ENCODE measurements at regions not wholly inside any gene's neighbourhood (a gene's known extent, or its start where the extent isn't known, plus 50 kb on each side); places are given as distances from the start of the nearest gene placed in this dataset.

DNA sequence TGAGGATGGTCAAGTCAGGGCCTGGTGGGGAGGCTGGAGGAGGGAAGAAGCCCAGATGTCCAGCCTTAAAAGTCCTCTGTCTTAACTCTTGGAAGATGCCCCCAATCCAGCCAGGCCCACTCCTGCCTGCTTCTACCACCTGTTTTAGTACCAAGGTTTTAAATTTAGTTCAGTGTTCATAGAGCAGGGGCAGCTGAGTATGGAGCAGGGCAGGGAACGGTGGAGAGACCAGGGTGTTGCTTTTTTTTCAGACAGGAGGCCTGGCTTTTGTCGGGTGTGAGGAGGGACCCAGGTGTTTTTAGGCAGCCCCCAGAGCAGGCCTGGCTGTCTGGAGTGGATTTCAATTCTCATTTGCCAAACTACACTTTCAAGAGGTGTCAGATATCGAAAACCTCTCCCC, 278.8 kb downstream of the CDC5L start:
- TF ChIP-seq, protein P1, sequence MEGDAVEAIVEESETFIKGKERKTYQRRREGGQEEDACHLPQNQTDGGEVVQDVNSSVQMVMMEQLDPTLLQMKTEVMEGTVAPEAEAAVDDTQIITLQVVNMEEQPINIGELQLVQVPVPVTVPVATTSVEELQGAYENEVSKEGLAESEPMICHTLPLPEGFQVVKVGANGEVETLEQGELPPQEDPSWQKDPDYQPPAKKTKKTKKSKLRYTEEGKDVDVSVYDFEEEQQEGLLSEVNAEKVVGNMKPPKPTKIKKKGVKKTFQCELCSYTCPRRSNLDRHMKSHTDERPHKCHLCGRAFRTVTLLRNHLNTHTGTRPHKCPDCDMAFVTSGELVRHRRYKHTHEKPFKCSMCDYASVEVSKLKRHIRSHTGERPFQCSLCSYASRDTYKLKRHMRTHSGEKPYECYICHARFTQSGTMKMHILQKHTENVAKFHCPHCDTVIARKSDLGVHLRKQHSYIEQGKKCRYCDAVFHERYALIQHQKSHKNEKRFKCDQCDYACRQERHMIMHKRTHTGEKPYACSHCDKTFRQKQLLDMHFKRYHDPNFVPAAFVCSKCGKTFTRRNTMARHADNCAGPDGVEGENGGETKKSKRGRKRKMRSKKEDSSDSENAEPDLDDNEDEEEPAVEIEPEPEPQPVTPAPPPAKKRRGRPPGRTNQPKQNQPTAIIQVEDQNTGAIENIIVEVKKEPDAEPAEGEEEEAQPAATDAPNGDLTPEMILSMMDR (conservative IDR thresholded peaks at IDR 0.05; ENCODE audit: low read depth, low read length), result no peak
- no peak overlapping the region for H3K4me3 ChIP-seq (ENCODE audit: low read depth, low read length)
- no peak for DNase-seq (ENCODE audit: low read depth)

DNA sequence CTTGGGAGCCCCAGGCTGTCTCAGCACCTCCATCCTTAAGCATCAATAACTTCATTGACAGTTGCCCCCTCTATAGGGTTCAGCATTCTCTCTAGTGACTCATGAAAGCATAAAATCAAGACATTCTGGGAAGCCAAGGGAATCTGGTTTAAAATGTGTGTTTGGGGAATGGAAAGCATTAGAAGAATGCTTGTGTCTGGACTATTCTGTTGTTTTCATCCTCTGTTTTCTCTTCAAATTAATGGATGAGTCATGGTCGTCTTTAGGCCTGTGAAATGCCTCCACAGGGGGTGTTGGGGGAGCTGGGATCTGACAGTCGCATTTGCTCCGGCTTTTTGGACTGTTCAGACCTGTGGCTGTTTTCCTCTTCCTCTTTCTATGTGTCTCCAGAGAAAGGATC, 279.7 kb downstream of the CDC5L start:
- H3K4me3 ChIP-seq (ENCODE audit: low read depth, low read length), result no peak overlapping the region
- peak; percentile 93 for DNase-seq (ENCODE audit: low read depth)
- TF ChIP-seq, protein P1 (conservative IDR thresholded peaks at IDR 0.05; ENCODE audit: low read depth, low read length), result no peak

DNA sequence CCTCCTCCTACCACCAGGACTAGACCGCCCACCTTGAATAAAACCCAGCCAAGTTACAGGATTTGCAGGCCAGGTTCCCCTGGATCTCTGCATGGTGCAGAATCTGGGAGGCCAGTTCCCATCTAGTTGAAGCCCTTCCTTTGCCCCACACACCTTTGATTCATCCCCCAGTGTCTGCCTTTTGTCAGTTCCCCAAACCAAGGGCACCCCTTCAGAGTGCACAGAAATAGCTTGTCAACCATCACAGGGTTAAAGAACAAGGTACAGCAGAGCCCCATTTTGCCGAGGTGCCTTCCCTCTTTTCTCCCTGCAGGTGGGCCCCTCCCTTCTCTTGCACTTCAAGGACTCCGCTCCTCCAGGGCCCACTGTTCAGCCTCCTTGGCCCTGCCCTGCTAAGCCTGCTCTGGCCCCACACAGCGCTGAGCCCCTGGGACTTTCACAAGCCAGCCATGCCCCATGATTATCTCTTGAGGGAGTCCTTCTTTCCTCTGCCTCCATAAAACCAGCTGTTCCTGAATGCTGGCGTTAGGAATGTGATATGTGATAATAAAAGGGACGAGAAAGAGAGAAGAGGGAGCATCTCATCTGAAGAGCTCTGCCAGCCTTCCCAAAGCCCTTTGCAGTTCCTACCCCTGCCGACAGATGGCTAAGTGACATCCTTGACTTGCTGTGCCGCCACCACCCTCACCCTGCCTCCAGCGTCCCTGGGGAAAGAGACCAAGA, 280.3 kb downstream of the CDC5L start:
- TF ChIP-seq, protein P1 (conservative IDR thresholded peaks at IDR 0.05; ENCODE audit: low read depth, low read length), result peak; percentile 70
- no peak overlapping the region for H3K4me3 ChIP-seq (ENCODE audit: low read depth, low read length)
- DNase-seq (ENCODE audit: low read depth), result peak; percentile 23

DNA sequence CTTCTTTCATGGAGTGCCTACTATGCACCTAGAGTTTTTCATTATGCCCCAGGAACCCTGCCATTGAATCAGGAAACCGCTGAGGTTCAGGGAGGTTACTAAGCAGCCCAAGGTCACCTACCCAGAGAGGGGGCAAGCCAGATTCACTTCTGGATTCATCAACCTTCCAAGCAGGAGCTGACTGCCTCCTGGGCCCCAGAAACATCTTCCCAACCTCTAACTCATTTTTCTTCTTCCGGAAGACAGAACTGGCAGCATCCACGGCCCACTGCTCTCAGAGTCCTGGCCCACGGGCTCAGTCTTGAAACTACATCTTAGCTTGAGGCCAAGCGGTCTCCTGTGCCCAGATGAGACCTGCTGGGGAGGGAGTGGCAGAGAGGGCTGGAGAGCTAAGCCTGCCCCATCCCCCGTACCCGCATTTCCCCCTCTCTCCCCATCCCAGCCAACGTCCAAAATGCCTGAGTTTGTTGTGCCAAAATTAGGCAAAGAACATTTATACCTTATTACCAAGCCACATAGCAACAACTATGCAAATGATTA, 281.0 kb downstream of the CDC5L start:
- TF ChIP-seq, protein P1 (conservative IDR thresholded peaks at IDR 0.05; ENCODE audit: low read depth, low read length), result no peak
- no peak overlapping the region for H3K4me3 ChIP-seq (ENCODE audit: low read depth, low read length)
- DNase-seq (ENCODE audit: low read depth), result no peak

DNA sequence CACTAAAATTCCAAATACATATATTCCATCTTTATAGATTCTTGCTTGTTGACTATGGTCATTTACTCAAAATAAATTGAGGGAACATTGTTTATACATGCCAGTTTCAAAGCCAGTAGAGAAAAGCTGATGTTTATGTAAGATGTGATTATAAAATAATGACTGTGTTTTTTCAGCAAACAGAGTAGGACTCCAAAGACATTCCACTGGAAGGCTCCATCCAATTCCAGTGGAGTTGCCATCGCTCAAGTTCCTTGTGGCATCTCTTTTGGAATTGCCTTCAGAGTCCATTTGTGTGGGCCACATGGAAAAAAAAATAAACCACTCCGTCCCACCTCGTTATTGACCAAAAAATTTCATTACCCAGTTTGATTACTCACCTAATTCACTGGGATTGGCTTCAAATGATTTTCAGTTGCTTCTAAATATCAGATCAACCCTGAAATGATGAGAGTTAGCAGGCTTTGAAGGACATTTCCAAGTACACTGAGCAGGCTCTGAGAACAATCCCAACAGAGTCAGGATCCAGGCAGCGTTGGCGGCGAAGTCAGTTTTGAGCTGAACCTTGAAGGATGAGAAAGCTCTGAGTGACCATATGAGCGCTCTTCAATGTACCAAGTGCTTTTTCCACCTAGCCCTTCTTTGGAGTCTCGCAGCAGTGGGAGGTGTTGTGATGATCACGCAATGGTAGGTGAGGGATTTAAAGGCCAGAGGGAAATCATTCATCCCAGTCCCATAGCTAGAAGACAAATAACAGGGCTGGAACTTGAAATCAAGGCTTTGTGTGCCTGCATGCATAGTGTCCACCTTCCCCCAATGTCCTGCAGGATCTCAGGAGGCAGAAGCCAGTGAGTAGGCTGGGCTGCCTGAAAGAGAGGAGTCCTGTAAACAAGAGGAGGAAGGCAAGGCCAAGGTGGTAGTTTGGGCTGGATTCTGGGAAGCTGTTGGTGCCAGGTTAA, 281.7 kb downstream of the CDC5L start:
- TF ChIP-seq, protein P1 (conservative IDR thresholded peaks at IDR 0.05; ENCODE audit: low read depth, low read length), result no peak
- no peak for DNase-seq (ENCODE audit: low read depth)
- H3K4me3 ChIP-seq (ENCODE audit: low read depth, low read length), result no peak overlapping the region

DNA sequence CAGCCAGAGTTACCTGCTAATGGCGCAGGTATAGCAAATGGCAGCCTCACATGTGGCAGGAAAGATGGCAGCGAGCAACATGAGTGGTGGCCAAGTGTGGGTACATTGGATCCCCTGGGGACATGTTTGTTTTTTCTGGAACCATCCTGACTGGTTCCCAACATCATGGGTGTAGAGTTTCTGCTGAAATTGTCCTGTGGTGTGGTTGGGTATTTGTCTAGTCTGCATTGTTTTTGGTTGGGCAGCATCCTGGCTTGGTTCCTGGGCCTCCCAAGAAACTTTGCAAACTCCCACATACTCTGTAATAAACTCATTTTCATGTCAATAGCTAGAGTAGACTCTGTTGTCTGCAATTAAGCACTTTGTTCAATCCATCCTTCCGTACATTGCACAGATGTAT, 282.6 kb downstream of the CDC5L start:
- TF ChIP-seq, protein P1 (conservative IDR thresholded peaks at IDR 0.05; ENCODE audit: low read depth, low read length), result no peak

More for the DNA sequence above, 282.6 kb downstream of the CDC5L start:
- H3K4me3 ChIP-seq (ENCODE audit: low read depth, low read length), result no peak overlapping the region
- DNase-seq (ENCODE audit: low read depth), result no peak

Measured in choroid plexus epithelial cell (primary cell).